ENCODE measurements at regions not wholly inside any gene's neighbourhood (a gene's known extent, or its start where the extent isn't known, plus 50 kb on each side); places are given as distances from the start of the nearest gene placed in this dataset.

GRCh38 chr13:21895779-21896178, 224.9 kb downstream of the FGF9 start:
- Histone ChIP-seq H3K27ac (ENCODE audit: low read depth, low read length) (no peak overlapping the region), H3K36me3 (ENCODE audit: insufficient read depth, low read length) (no peaks in the 10 kb centered on the region), H3K4me3 (ENCODE audit: low read depth, low read length) (no peak overlapping the region), H3K27me3 (ENCODE audit: insufficient read depth, low read length) (no peaks in the 10 kb centered on the region), H3K4me1 (ENCODE audit: control insufficient read depth, insufficient read depth, low read length, unreplicated experiment) (no peaks in the 10 kb centered on the region), H2AFZ (ENCODE audit: low read length, unreplicated experiment) (no peak overlapping the region), H3K79me2 (ENCODE audit: control insufficient read depth, insufficient read depth, low read length, unreplicated experiment) (no peaks in the 10 kb centered on the region)

GRCh38 chr13:21897161-21897560, 226.3 kb downstream of the FGF9 start:
- H3K27ac ChIP-seq (ENCODE audit: low read depth, low read length) = no peak overlapping the region
- H2AFZ ChIP-seq (ENCODE audit: low read length, unreplicated experiment) = no peak overlapping the region
- H3K79me2 ChIP-seq (ENCODE audit: control insufficient read depth, insufficient read depth, low read length, unreplicated experiment) = no peaks in the 10 kb centered on the region
- no peaks in the 10 kb centered on the region for H3K36me3 ChIP-seq (ENCODE audit: insufficient read depth, low read length)
- H3K27me3 ChIP-seq (ENCODE audit: insufficient read depth, low read length) = no peaks in the 10 kb centered on the region
- H3K4me3 ChIP-seq (ENCODE audit: low read depth, low read length) = no peak overlapping the region
- no peaks in the 10 kb centered on the region for H3K4me1 ChIP-seq (ENCODE audit: control insufficient read depth, insufficient read depth, low read length, unreplicated experiment)

GRCh38 chr13:21898459-21898858, 227.6 kb downstream of the FGF9 start:
- H3K27me3 ChIP-seq (ENCODE audit: insufficient read depth, low read length) = no peaks in the 10 kb centered on the region
- no peaks in the 10 kb centered on the region for H3K79me2 ChIP-seq (ENCODE audit: control insufficient read depth, insufficient read depth, low read length, unreplicated experiment)
- H3K36me3 ChIP-seq (ENCODE audit: insufficient read depth, low read length) = no peaks in the 10 kb centered on the region
- no peak overlapping the region for H2AFZ ChIP-seq (ENCODE audit: low read length, unreplicated experiment)
- H3K27ac ChIP-seq (ENCODE audit: low read depth, low read length) = no peak overlapping the region
- no peak overlapping the region for H3K4me3 ChIP-seq (ENCODE audit: low read depth, low read length)
- H3K4me1 ChIP-seq (ENCODE audit: control insufficient read depth, insufficient read depth, low read length, unreplicated experiment) = no peaks in the 10 kb centered on the region

- H3K27ac ChIP-seq (ENCODE audit: low read depth, low read length) = no peak overlapping the region
Measured at GRCh38 chr13:21898945-21899344, 228.1 kb downstream of the FGF9 start.

GRCh38 chr13:21901336-21901735, 230.5 kb downstream of the FGF9 start:
- H3K36me3 ChIP-seq (ENCODE audit: insufficient read depth, low read length) = no peaks in the 10 kb centered on the region
- no peak overlapping the region for H3K4me3 ChIP-seq (ENCODE audit: low read depth, low read length)
- no peak overlapping the region for H2AFZ ChIP-seq (ENCODE audit: low read length, unreplicated experiment)
- H3K4me1 ChIP-seq (ENCODE audit: control insufficient read depth, insufficient read depth, low read length, unreplicated experiment) = no peaks in the 10 kb centered on the region
- H3K27ac ChIP-seq (ENCODE audit: low read depth, low read length) = no peak overlapping the region
- H3K27me3 ChIP-seq (ENCODE audit: insufficient read depth, low read length) = no peaks in the 10 kb centered on the region
- no peaks in the 10 kb centered on the region for H3K79me2 ChIP-seq (ENCODE audit: control insufficient read depth, insufficient read depth, low read length, unreplicated experiment)

More at GRCh38 chr13:21898945-21899344, 228.1 kb downstream of the FGF9 start:
- H3K4me1 ChIP-seq (ENCODE audit: control insufficient read depth, insufficient read depth, low read length, unreplicated experiment) = no peaks in the 10 kb centered on the region
- no peak overlapping the region for H3K4me3 ChIP-seq (ENCODE audit: low read depth, low read length)
- no peaks in the 10 kb centered on the region for H3K36me3 ChIP-seq (ENCODE audit: insufficient read depth, low read length)
- H3K79me2 ChIP-seq (ENCODE audit: control insufficient read depth, insufficient read depth, low read length, unreplicated experiment) = no peaks in the 10 kb centered on the region
- no peak overlapping the region for H2AFZ ChIP-seq (ENCODE audit: low read length, unreplicated experiment)
- H3K27me3 ChIP-seq (ENCODE audit: insufficient read depth, low read length) = no peaks in the 10 kb centered on the region

- no peaks in the 10 kb centered on the region for H3K79me2 ChIP-seq (ENCODE audit: control insufficient read depth, insufficient read depth, low read length, unreplicated experiment)
- no peaks in the 10 kb centered on the region for H3K36me3 ChIP-seq (ENCODE audit: insufficient read depth, low read length)
- no peaks in the 10 kb centered on the region for H3K4me1 ChIP-seq (ENCODE audit: control insufficient read depth, insufficient read depth, low read length, unreplicated experiment)
- no peak overlapping the region for H2AFZ ChIP-seq (ENCODE audit: low read length, unreplicated experiment)
- H3K4me3 ChIP-seq (ENCODE audit: low read depth, low read length) = no peak overlapping the region
- H3K27me3 ChIP-seq (ENCODE audit: insufficient read depth, low read length) = no peaks in the 10 kb centered on the region
- no peak overlapping the region for H3K27ac ChIP-seq (ENCODE audit: low read depth, low read length)
Measured at GRCh38 chr13:21901811-21902708, 231.2 kb downstream of the FGF9 start.

- H3K4me3 ChIP-seq (ENCODE audit: low read depth, low read length) = no peak overlapping the region
- no peaks in the 10 kb centered on the region for H3K79me2 ChIP-seq (ENCODE audit: control insufficient read depth, insufficient read depth, low read length, unreplicated experiment)
- no peaks in the 10 kb centered on the region for H3K27me3 ChIP-seq (ENCODE audit: insufficient read depth, low read length)
- H3K27ac ChIP-seq (ENCODE audit: low read depth, low read length) = no peak overlapping the region
- H2AFZ ChIP-seq (ENCODE audit: low read length, unreplicated experiment) = no peak overlapping the region
- no peaks in the 10 kb centered on the region for H3K36me3 ChIP-seq (ENCODE audit: insufficient read depth, low read length)
- no peaks in the 10 kb centered on the region for H3K4me1 ChIP-seq (ENCODE audit: control insufficient read depth, insufficient read depth, low read length, unreplicated experiment)
Measured at GRCh38 chr13:21902709-21903098, 231.8 kb downstream of the FGF9 start.

GRCh38 chr13:21905486-21905885, 234.6 kb downstream of the FGF9 start:
- no peaks in the 10 kb centered on the region for H3K79me2 ChIP-seq (ENCODE audit: control insufficient read depth, insufficient read depth, low read length, unreplicated experiment)
- H3K4me1 ChIP-seq (ENCODE audit: control insufficient read depth, insufficient read depth, low read length, unreplicated experiment) = no peaks in the 10 kb centered on the region
- H3K4me3 ChIP-seq (ENCODE audit: low read depth, low read length) = no peak overlapping the region
- no peak overlapping the region for H2AFZ ChIP-seq (ENCODE audit: low read length, unreplicated experiment)
- H3K27me3 ChIP-seq (ENCODE audit: insufficient read depth, low read length) = no peaks in the 10 kb centered on the region
- no peak overlapping the region for H3K27ac ChIP-seq (ENCODE audit: low read depth, low read length)
- no peaks in the 10 kb centered on the region for H3K36me3 ChIP-seq (ENCODE audit: insufficient read depth, low read length)

- Histone ChIP-seq H3K27ac (ENCODE audit: low read depth, low read length) (no peak overlapping the region), H3K36me3 (ENCODE audit: insufficient read depth, low read length) (no peaks in the 10 kb centered on the region), H3K4me1 (ENCODE audit: control insufficient read depth, insufficient read depth, low read length, unreplicated experiment) (no peaks in the 10 kb centered on the region), H3K27me3 (ENCODE audit: insufficient read depth, low read length) (no peaks in the 10 kb centered on the region), H3K4me3 (ENCODE audit: low read depth, low read length) (no peak overlapping the region), H3K79me2 (ENCODE audit: control insufficient read depth, insufficient read depth, low read length, unreplicated experiment) (no peaks in the 10 kb centered on the region), H2AFZ (ENCODE audit: low read length, unreplicated experiment) (no peak overlapping the region)
Measured at GRCh38 chr13:21909331-21909730, 238.5 kb downstream of the FGF9 start.

- no peaks in the 10 kb centered on the region for H3K36me3 ChIP-seq (ENCODE audit: insufficient read depth, low read length)
- H3K4me1 ChIP-seq (ENCODE audit: control insufficient read depth, insufficient read depth, low read length, unreplicated experiment) = no peaks in the 10 kb centered on the region
- no peak overlapping the region for H2AFZ ChIP-seq (ENCODE audit: low read length, unreplicated experiment)
- H3K4me3 ChIP-seq (ENCODE audit: low read depth, low read length) = no peak overlapping the region
- H3K27me3 ChIP-seq (ENCODE audit: insufficient read depth, low read length) = no peaks in the 10 kb centered on the region
- H3K79me2 ChIP-seq (ENCODE audit: control insufficient read depth, insufficient read depth, low read length, unreplicated experiment) = no peaks in the 10 kb centered on the region
- no peak overlapping the region for H3K27ac ChIP-seq (ENCODE audit: low read depth, low read length)
Measured at GRCh38 chr13:21910546-21910945, 239.7 kb downstream of the FGF9 start.

GRCh38 chr13:21911646-21912298, 240.9 kb downstream of the FGF9 start:
- no peaks in the 10 kb centered on the region for H3K27me3 ChIP-seq (ENCODE audit: insufficient read depth, low read length)
- no peak overlapping the region for H3K27ac ChIP-seq (ENCODE audit: low read depth, low read length)
- H3K79me2 ChIP-seq (ENCODE audit: control insufficient read depth, insufficient read depth, low read length, unreplicated experiment) = no peaks in the 10 kb centered on the region
- no peaks in the 10 kb centered on the region for H3K36me3 ChIP-seq (ENCODE audit: insufficient read depth, low read length)
- no peak overlapping the region for H3K4me3 ChIP-seq (ENCODE audit: low read depth, low read length)
- no peak overlapping the region for H2AFZ ChIP-seq (ENCODE audit: low read length, unreplicated experiment)
- no peaks in the 10 kb centered on the region for H3K4me1 ChIP-seq (ENCODE audit: control insufficient read depth, insufficient read depth, low read length, unreplicated experiment)
